OCI-LY7 (cell line): ENCODE measurements at regions not wholly inside any gene's neighbourhood (a gene's known extent, or its start where the extent isn't known, plus 50 kb on each side); places are given as distances from the start of the nearest gene placed in this dataset.

Source experiments
- BruUV-seq: library from RNA; stranded (reverse); fragments of 400-500 nt; replicated peaks from 2 replicates; lab custom pipeline; 2021; lab: Mats Ljungman, UMichigan
- CTCF ChIA-PET: fragments of 300-600 bp; sonication (Branson Sonifier 250); formaldehyde crosslinking; loops from one replicate; lab custom pipeline; 2022; ENCODE audit warnings: antibody characterized with exemption; ENCODE audit not compliant: unreplicated experiment; lab: Charles Lee
- POLR2A ChIA-PET: fragments of 300-600 bp; sonication (Branson Sonifier 250); formaldehyde crosslinking; loops from one replicate; lab custom pipeline; 2022; ENCODE audit warnings: antibody characterized with exemption; lab: Charles Lee
- DNase-seq: peaks from one replicate; pipeline ENCODE4 v3.0.0-alpha.2; 2015; ENCODE audit warnings: low spot score
- H2AFZ ChIP-seq: fragments of 200-600 bp; sonication (generic), shearing (Covaris generic); 2 replicates; pipeline ENCODE4 v1.6.1; 2014; ENCODE audit warnings: mild to moderate bottlenecking, antibody characterized with exemption, low read length, moderate library complexity
- H3K27ac ChIP-seq: fragments of 200-600 bp; sonication (generic); 2 replicates; pipeline ENCODE4 v1.5.1; 2014; ENCODE audit warnings: mixed run types, low read depth, mild to moderate bottlenecking, moderate library complexity, low read length, inconsistent platforms; ENCODE audit not compliant: poor library complexity, severe bottlenecking
- H3K36me3 ChIP-seq: fragments of 200-600 bp; sonication (generic); 2 replicates; pipeline ENCODE4 v1.6.1; 2014; ENCODE audit warnings: mild to moderate bottlenecking, antibody characterized with exemption, low read length, moderate library complexity, mixed read lengths; ENCODE audit not compliant: insufficient read depth
- H3K4me1 ChIP-seq: fragments of 200-600 bp; sonication (generic); 2 replicates; pipeline ENCODE4 v1.5.1; 2014; ENCODE audit warnings: mild to moderate bottlenecking, low read length; ENCODE audit not compliant: insufficient read depth, poor library complexity, severe bottlenecking
- H3K4me2 ChIP-seq: fragments of 200-600 bp; sonication (generic); 2 replicates; pipeline ENCODE4 v1.6.1; 2014; ENCODE audit warnings: mild to moderate bottlenecking, low read length
- H3K4me3 ChIP-seq: fragments of 200-600 bp; sonication (generic); 2 replicates; pipeline ENCODE4 v1.5.1; 2014; ENCODE audit warnings: mild to moderate bottlenecking, low read depth, low read length; ENCODE audit not compliant: poor library complexity, severe bottlenecking
- H3K79me2 ChIP-seq: fragments of 200-600 bp; sonication (generic); 2 replicates; pipeline ENCODE4 v1.6.1; 2016; ENCODE audit warnings: low read depth, mild to moderate bottlenecking, low read length, moderate library complexity, mixed read lengths; ENCODE audit not compliant: insufficient read depth
- H3K9me2 ChIP-seq: fragments of 200-600 bp; sonication (generic); 2 replicates; pipeline ENCODE4 v1.6.1; 2016; ENCODE audit warnings: mild to moderate bottlenecking, low read length, mixed read lengths; ENCODE audit not compliant: insufficient read depth
- H3K9me3 ChIP-seq: fragments of 200-600 bp; sonication (generic); 2 replicates; pipeline ENCODE4 v1.6.1; 2014; ENCODE audit warnings: mild to moderate bottlenecking, mixed run types, low read length, mixed read lengths
- H4K20me1 ChIP-seq: fragments of 200-600 bp; sonication (generic); 2 replicates; pipeline ENCODE4 v1.6.1; 2014; ENCODE audit warnings: mild to moderate bottlenecking, antibody characterized with exemption, low read length, moderate library complexity, mixed read lengths; ENCODE audit not compliant: insufficient read depth
- EZH2phosphoT487 ChIP-seq: fragments of 200-600 bp; sonication (generic); IDR thresholded peaks from 2 replicates; pipeline ENCODE4 v1.6.1; 2018; ENCODE audit warnings: low read depth, borderline replicate concordance, mild to moderate bottlenecking, mixed run types, antibody characterized with exemption, low read length, moderate library complexity, mixed read lengths
- intact Hi-C: fragments of 100-400 bp; cut with micrococcal nuclease; formaldehyde crosslinking; loops from one replicate; pipeline ENCODE4 v1.10.0; 2022; ENCODE audit not compliant: unreplicated experiment
- TF ChIP-seq, protein P1 (sequence below): fragments of 200-600 bp; sonication (generic); conservative IDR thresholded peaks from 2 replicates; pipeline ENCODE4 v1.5.1; 2014; ENCODE audit warnings: mild to moderate bottlenecking, antibody characterized with exemption, low read length, moderate library complexity, mixed read lengths

DNA sequence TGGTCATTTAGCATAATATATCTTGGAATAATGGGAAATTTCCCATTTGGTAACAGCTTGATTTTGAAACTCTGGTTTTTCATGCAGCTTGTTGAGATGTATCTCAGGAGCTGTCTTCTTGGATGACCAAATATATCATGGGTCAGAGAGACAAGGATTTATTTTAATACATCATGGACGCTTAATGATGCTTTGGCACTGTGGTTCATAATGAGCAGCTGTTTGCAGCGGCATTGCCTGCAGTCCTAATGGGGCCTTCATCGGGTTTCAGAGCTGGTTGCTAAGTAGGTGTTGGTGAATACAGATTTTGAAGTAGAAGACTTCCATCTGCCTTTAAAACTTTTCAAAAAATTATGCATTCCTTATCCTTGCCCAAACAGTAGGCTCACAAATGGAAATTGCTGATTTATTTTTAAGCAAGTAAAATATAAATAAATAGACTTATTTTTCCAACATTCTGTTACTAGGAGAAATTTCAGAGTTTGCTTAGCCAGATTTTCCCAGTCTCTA is 389.5 kb upstream of the FAT3 start:
- ChIA-PET POLR2A (no interaction called here), CTCF (no interaction called here)
- no peaks in the 10 kb centered on the region for H3K4me1 ChIP-seq
- no peak overlapping the region for H3K4me2 ChIP-seq
- no peak overlapping the region for H3K4me3 ChIP-seq
- DNase-seq = no peak
- no TSS peak for BruUV-seq
- no peaks in the 10 kb centered on the region for H3K9me3 ChIP-seq
- intact Hi-C loops = no loop called here
- no peaks in the 10 kb centered on the region for H3K36me3 ChIP-seq
- H3K79me2 ChIP-seq = no peaks in the 10 kb centered on the region
- H3K9me2 ChIP-seq = no peaks in the 10 kb centered on the region
- H2AFZ ChIP-seq = no peak overlapping the region
- H4K20me1 ChIP-seq = no peaks in the 10 kb centered on the region
- TF ChIP-seq, protein P1, sequence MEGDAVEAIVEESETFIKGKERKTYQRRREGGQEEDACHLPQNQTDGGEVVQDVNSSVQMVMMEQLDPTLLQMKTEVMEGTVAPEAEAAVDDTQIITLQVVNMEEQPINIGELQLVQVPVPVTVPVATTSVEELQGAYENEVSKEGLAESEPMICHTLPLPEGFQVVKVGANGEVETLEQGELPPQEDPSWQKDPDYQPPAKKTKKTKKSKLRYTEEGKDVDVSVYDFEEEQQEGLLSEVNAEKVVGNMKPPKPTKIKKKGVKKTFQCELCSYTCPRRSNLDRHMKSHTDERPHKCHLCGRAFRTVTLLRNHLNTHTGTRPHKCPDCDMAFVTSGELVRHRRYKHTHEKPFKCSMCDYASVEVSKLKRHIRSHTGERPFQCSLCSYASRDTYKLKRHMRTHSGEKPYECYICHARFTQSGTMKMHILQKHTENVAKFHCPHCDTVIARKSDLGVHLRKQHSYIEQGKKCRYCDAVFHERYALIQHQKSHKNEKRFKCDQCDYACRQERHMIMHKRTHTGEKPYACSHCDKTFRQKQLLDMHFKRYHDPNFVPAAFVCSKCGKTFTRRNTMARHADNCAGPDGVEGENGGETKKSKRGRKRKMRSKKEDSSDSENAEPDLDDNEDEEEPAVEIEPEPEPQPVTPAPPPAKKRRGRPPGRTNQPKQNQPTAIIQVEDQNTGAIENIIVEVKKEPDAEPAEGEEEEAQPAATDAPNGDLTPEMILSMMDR = no peak
- no peak for TF ChIP-seq EZH2phosphoT487
- H3K27ac ChIP-seq = no peak overlapping the region

DNA sequence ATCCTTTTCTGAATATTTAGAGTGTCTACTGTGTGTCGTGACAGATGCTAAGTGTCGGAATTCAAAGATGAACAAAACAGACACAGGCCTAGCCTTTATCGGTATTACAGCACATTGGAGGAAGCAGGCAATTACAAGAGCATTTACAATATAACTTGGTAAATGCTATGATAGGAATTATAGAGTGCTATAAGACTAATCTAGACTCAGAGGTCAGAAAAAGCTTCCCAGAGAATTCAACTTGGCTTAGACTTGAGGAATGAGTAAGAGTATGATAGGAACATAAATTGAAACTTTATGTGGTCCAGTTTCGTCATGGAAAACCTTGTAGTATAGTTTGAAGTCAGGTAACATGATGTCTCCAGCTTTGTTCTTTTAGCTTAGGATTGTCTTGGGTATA is 395.7 kb upstream of the FAT3 start:
- no peak overlapping the region for H3K4me2 ChIP-seq
- BruUV-seq = no TSS peak
- no peaks in the 10 kb centered on the region for H3K79me2 ChIP-seq
- no peaks in the 10 kb centered on the region for H3K9me3 ChIP-seq
- H3K4me1 ChIP-seq = no peaks in the 10 kb centered on the region
- POLR2A ChIA-PET = no interaction called here
- no peak overlapping the region for H2AFZ ChIP-seq
- H3K36me3 ChIP-seq = no peaks in the 10 kb centered on the region
- H3K4me3 ChIP-seq = no peak overlapping the region
- intact Hi-C loops = no loop called here
- H3K9me2 ChIP-seq = no peaks in the 10 kb centered on the region
- no peak overlapping the region for H3K27ac ChIP-seq
- TF ChIP-seq, protein P1 = no peak
- TF ChIP-seq EZH2phosphoT487 = no peak
- DNase-seq = no peak
- CTCF ChIA-PET = no interaction called here
- no peaks in the 10 kb centered on the region for H4K20me1 ChIP-seq

- BruUV-seq = no TSS peak
- Histone ChIP-seq H3K36me3 (no peaks in the 10 kb centered on the region), H3K4me3 (no peak overlapping the region), H4K20me1 (no peaks in the 10 kb centered on the region), H3K9me3 (no peaks in the 10 kb centered on the region), H3K4me2 (no peak overlapping the region), H3K4me1 (no peaks in the 10 kb centered on the region), H3K27ac (no peak overlapping the region), H3K9me2 (no peaks in the 10 kb centered on the region), H2AFZ (no peak overlapping the region), H3K79me2 (no peaks in the 10 kb centered on the region)
- TF ChIP-seq EZH2phosphoT487 = no peak
- TF ChIP-seq, protein P1 = no peak
- DNase-seq = no peak
- ChIA-PET CTCF (no interaction called here), POLR2A (interaction anchor here (0.5 to 1.7 kb wide), 3 partner anchors 10 to 140 kb away, joined by 3 to 4 read pairs (median 3); no protein-coding TSS in a partner anchor)
- intact Hi-C loops = no loop called here
These were observed 398.8 kb upstream of the FAT3 start for GRCh38 chr11:91825777-91826176.
